Ectodermal cell (in vitro differentiated cells): ENCODE measurements at regions not wholly inside any gene's neighbourhood (a gene's known extent, or its start where the extent isn't known, plus 50 kb on each side); places are given as distances from the start of the nearest gene placed in this dataset.

ENCODE experiments used
- H3K27ac ChIP-seq: 2 replicates; pipeline ENCODE4 v1.7.0; 2013; ENCODE audit warnings: mild to moderate bottlenecking, low read depth, low read length; ENCODE audit not compliant: insufficient read depth, poor library complexity, severe bottlenecking
- H3K27me3 ChIP-seq: 2 replicates; pipeline ENCODE4 v1.7.0; 2013; ENCODE audit warnings: mild to moderate bottlenecking, low read length; ENCODE audit not compliant: insufficient read depth, control insufficient read depth, poor library complexity, severe bottlenecking
- H3K36me3 ChIP-seq: one replicate; pipeline ENCODE4 v1.7.0; 2013; ENCODE audit warnings: low read length; ENCODE audit not compliant: control insufficient read depth, insufficient read depth
- H3K4me1 ChIP-seq: one replicate; pipeline ENCODE4 v1.7.0; 2013; ENCODE audit warnings: low read length; ENCODE audit not compliant: control insufficient read depth, insufficient read depth
- H3K4me3 ChIP-seq: 2 replicates; pipeline ENCODE4 v1.7.0; 2013; ENCODE audit warnings: low read depth, low read length, control low read depth; ENCODE audit not compliant: insufficient read depth
- H3K9me3 ChIP-seq: 2 replicates; pipeline ENCODE4 v1.7.0; 2013; ENCODE audit warnings: mild to moderate bottlenecking, low read length, moderate library complexity; ENCODE audit not compliant: control insufficient read depth
- WGBS, 2 experiments: methylation state at CpG; one replicate each; pipeline ENCODE4 v1.1.7; 2013; ENCODE audit warnings: missing lambda C conversion rate in 2 of 2; 5-methylcytosine and 5-hydroxymethylcytosine counted together

DNA sequence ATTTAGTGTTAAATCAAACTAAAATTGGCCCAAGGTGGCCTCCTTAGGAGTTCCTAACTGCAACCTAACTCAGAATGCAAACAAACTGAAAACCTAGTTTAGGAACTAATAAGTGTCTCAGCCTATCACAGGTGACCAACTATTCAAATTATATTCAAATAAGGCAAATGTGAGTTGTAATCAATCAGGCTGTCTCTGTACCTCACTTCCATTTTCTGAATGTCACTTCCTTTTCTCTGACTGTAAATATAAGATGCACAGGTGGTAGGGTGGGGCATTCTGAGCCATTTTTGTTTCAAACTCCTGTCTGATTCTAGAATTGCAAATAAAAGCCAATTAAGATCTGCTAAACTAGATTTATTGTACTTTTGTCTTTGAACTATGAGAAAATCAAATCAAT, 401.5 kb downstream of the PPP3CA start:
- Histone ChIP-seq H3K27ac (no peak overlapping the region), H3K4me1 (no peaks in the 10 kb centered on the region), H3K4me3 (no peak overlapping the region), H3K9me3 (no peaks in the 10 kb centered on the region), H3K27me3 (no peaks in the 10 kb centered on the region), H3K36me3 (no peaks in the 10 kb centered on the region)

DNA sequence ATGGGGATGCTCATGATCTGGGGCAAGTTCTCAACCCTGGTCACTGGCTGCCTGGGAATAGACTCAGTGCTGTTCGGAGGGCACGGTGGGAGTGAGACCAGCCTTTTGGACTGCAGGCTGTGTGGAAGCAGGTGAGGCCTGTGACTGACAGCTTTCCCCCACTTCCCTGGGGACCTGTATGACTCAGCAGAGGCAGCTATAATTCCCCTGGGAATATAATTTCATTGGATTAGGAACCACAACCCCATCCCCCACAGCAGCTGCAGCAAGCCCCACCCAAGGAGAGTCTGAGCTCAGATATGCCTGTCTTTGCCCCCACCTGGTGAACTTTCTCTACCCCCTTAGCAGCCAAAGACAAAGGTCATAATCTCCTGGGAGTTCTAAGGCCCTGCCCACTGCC, 408.6 kb downstream of the PPP3CA start:
- no peaks in the 10 kb centered on the region for H3K4me1 ChIP-seq
- WGBS, 2 experiments, result 91 to 96% methylated on average over 2 of the region's 2 CpGs
- H3K27ac ChIP-seq, result no peak overlapping the region
- no peaks in the 10 kb centered on the region for H3K27me3 ChIP-seq
- no peaks in the 10 kb centered on the region for H3K36me3 ChIP-seq
- H3K9me3 ChIP-seq, result no peaks in the 10 kb centered on the region
- no peak overlapping the region for H3K4me3 ChIP-seq

DNA sequence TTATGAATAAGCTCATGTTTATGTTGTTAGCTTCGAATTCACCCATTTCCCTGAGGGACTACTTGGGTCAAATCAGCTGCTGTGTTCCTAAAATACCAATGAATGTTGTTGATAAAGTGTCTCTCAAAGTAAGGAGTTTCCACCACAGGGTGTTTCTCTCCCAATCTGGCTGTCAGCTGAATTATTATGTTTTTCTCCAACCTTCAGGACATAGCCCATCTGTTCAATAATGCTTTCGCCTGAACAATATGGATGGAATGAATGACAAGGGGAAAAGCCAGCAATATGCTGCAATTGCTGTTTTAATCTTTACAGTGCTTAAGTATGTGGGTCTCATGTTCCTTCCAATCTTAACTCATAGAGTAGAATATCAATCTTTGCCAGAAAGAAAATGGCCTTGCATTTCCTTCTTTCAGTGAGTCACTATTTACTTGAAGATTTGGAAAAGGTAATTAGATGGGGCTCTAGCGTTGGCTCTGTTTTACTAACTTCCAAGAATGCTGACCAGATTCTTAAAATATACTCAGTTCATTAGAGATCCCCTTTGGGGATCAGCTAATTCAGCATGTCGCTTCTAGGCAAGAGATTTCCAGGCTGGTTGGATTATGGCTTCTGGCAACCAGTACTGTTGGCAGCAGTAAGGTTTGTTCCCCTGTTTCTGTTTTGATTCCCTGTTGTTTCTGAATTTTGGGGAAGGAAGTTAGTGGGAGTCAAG, 410.5 kb downstream of the PPP3CA start:
- H3K27me3 ChIP-seq, result no peaks in the 10 kb centered on the region
- no peaks in the 10 kb centered on the region for H3K36me3 ChIP-seq
- no peak overlapping the region for H3K4me3 ChIP-seq
- no peak overlapping the region for H3K27ac ChIP-seq
- no peaks in the 10 kb centered on the region for H3K9me3 ChIP-seq
- 85 to 95% methylated on average over 4 of the region's 4 CpGs for WGBS, 2 experiments
- H3K4me1 ChIP-seq, result no peaks in the 10 kb centered on the region

GRCh38 chr4:100935090-100935489, 412.2 kb downstream of the PPP3CA start:
- H3K27ac ChIP-seq, result no peak overlapping the region
- no peaks in the 10 kb centered on the region for H3K36me3 ChIP-seq
- 88 to 100% methylated on average over 1 of the region's 1 CpG for WGBS, 2 experiments
- H3K27me3 ChIP-seq, result no peaks in the 10 kb centered on the region
- no peak overlapping the region for H3K4me3 ChIP-seq
- no peaks in the 10 kb centered on the region for H3K4me1 ChIP-seq
- H3K9me3 ChIP-seq, result no peaks in the 10 kb centered on the region

DNA sequence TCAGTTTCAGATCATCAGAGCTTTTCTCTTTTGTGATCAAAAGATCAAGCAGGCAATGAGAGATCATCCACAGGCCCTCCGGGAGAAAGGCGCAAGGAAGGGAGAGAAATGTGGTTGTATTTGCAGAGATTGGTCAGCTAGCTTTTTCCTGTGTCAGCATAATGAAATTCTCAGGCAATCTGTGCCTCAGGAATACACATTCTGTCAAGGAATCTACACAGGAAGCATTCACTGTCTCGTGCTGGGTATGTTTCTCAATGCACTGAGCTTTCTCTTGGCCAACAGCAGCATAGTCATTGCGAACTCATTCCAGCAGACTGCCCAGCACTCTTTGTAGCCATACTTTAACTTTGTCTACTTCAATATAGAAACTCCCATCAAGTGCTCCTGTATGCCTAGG, 413.7 kb downstream of the PPP3CA start:
- Histone ChIP-seq H3K27ac (no peak overlapping the region), H3K36me3 (no peaks in the 10 kb centered on the region), H3K4me3 (no peak overlapping the region), H3K27me3 (no peaks in the 10 kb centered on the region), H3K9me3 (no peaks in the 10 kb centered on the region), H3K4me1 (peaks cover 6% of the 10 kb centered on the region)
- WGBS, 2 experiments, result 91 to 97% methylated on average over 4 of the region's 4 CpGs

DNA sequence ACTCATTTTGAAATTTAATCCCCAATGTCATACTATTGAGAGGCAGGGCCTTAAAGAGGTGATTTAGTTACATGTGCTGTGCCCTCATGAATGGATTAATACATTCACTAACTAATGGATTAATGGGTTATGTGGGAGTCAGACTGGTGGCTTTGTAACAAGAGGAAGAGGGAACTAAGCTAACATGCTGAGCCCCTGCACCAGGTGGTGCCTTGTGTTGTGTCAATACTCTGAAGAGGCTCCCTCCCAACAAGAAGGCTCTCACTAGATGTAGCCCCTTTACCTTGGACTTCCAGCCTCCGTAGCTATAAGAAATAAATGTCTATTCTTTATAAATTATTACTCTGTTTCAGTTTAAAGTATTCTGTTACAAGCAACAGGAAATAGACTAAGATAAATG, 411.9 kb upstream of the EMCN start:
- no CpG with 5 or more reads among the region's 1 CpG for WGBS, 2 experiments
- Histone ChIP-seq H3K4me1 (peaks cover 6% of the 10 kb centered on the region), H3K4me3 (no peak overlapping the region), H3K9me3 (no peaks in the 10 kb centered on the region), H3K27me3 (no peaks in the 10 kb centered on the region), H3K36me3 (no peaks in the 10 kb centered on the region), H3K27ac (no peak overlapping the region)

GRCh38 chr4:100929135-100929534, 411.3 kb upstream of the EMCN start:
- 90 to 96% methylated on average over 1 of the region's 1 CpG for WGBS, 2 experiments
- H3K36me3 ChIP-seq, result no peaks in the 10 kb centered on the region
- no peaks in the 10 kb centered on the region for H3K27me3 ChIP-seq
- no peak overlapping the region for H3K4me3 ChIP-seq
- H3K27ac ChIP-seq, result no peak overlapping the region
- H3K9me3 ChIP-seq, result no peaks in the 10 kb centered on the region
- peaks cover 6% of the 10 kb centered on the region for H3K4me1 ChIP-seq

DNA sequence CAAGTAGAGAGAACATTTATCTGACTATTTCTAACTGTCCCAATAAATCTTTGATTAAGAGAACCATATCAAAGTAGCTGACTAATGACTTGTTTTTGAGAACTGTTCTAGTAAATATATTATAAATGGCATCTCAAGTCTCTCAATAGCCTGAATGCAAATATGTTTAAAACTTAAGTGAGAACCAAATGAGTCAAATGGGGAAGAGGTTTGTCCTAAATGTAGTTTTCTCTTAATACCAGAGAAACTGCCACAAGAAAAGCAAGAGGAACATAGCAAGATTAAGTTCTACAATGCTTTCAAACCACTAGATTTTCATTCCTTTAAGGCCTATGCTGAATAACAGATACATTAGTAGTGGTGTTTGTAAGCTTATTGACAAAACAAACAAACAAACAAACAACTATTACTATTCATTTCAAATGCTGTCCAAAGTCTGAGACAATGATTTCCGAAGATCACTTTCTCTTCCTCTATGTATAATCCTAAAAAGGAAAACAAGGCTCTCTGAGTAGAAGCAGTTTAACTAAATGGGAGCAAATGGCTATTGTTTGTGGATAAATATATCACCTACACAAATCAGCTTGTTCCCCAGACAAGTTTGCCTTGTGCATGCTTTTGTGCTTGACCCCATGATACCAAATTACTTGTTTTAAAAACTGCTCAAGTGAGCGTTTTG, 408.4 kb upstream of the EMCN start:
- H3K27ac ChIP-seq, result no peak overlapping the region
- no peaks in the 10 kb centered on the region for H3K36me3 ChIP-seq
- H3K27me3 ChIP-seq, result no peaks in the 10 kb centered on the region
- peaks cover 6% of the 10 kb centered on the region for H3K4me1 ChIP-seq
- no peaks in the 10 kb centered on the region for H3K9me3 ChIP-seq
- WGBS, 2 experiments, result 79 to 96% methylated on average over 2 of the region's 2 CpGs
- H3K4me3 ChIP-seq, result no peak overlapping the region

GRCh38 chr4:100913685-100914084, 395.9 kb upstream of the EMCN start:
- Histone ChIP-seq H3K9me3 (no peaks in the 10 kb centered on the region), H3K36me3 (no peaks in the 10 kb centered on the region), H3K4me1 (no peaks in the 10 kb centered on the region), H3K4me3 (no peak overlapping the region), H3K27ac (no peak overlapping the region), H3K27me3 (no peaks in the 10 kb centered on the region)
- WGBS, 2 experiments, result 45 to 49% methylated on average over 6 of the region's 6 CpGs

GRCh38 chr4:100908540-100908939, 390.7 kb upstream of the EMCN start:
- Histone ChIP-seq H3K27ac (no peak overlapping the region), H3K27me3 (no peaks in the 10 kb centered on the region), H3K4me1 (no peaks in the 10 kb centered on the region), H3K9me3 (no peaks in the 10 kb centered on the region), H3K36me3 (no peaks in the 10 kb centered on the region), H3K4me3 (no peak overlapping the region)
- 75% methylated on average over 2 of the region's 3 CpGs; no CpG with 5 or more reads in 1 of the 2 experiments for WGBS, 2 experiments
